Heart left ventricle (tissue), 16 donors: ENCODE measurements at regions not wholly inside any gene's neighbourhood (a gene's known extent, or its start where the extent isn't known, plus 50 kb on each side); places are given as distances from the start of the nearest gene placed in this dataset.
"Not testable (repeated sequence)": the region's sequence is repeated elsewhere in the genome, so short reads cannot be mapped to it uniquely, and the experiment has no call there.

Experiments
- ATAC-seq, 4 donors: fragments of 200-7000 bp; cut with Tn5 transposase; one replicate each; pipeline ENCODE4 v1.9.1; 2020 to 2022; ENCODE audit warnings: moderate library complexity in 4 of 4, mild to moderate bottlenecking in 3 of 4, moderate number of reproducible peaks in 1 of 4
- DNase-seq, 5 donors: peaks; one replicate each; pipeline ENCODE4 v3.0.0-alpha.2; 2020
- H3K27ac ChIP-seq, 12 donors: fragments of 200-600 bp; sonication (generic) in 4 of 12; one replicate each; pipeline versions ENCODE4 v1.5.0 to v1.8.0; 2016 to 2022; ENCODE audit warnings: mild to moderate bottlenecking in 2 of 12
- H3K27me3 ChIP-seq, 9 donors: fragments of 200-600 bp; sonication (generic) in 2 of 9; one replicate each; pipeline versions ENCODE4 v1.5.1 to v1.8.0; 2016 to 2022; ENCODE audit warnings: mild to moderate bottlenecking in 3 of 9
- H3K36me3 ChIP-seq, 9 donors: fragments of 200-600 bp; sonication (generic) in 2 of 9; one replicate each; pipeline versions ENCODE4 v1.5.0 to v1.8.0; 2018 to 2022; ENCODE audit warnings: mild to moderate bottlenecking in 2 of 9
- H3K4me1 ChIP-seq, 12 donors: fragments of 200-600 bp; sonication (generic) in 4 of 12; one replicate each; pipeline versions ENCODE4 v1.5.0 to v1.8.0; 2016 to 2022; ENCODE audit warnings: mild to moderate bottlenecking in 3 of 12
- H3K4me3 ChIP-seq, 12 donors: fragments of 200-600 bp; sonication (generic) in 4 of 12; one replicate each; pipeline versions ENCODE4 v1.5.0 to v1.8.0; 2017 to 2022; ENCODE audit warnings: mild to moderate bottlenecking in 9 of 12, moderate library complexity in 4 of 12
- H3K9me3 ChIP-seq, 12 donors: fragments of 200-600 bp; sonication (generic) in 4 of 12; one replicate each; pipeline versions ENCODE4 v1.5.0 to v1.8.0; 2016 to 2022; ENCODE audit warnings: mild to moderate bottlenecking in 1 of 12
- CTCF ChIP-seq, 12 donors: fragments of 200-600 bp; sonication (generic) in 4 of 12; IDR thresholded peaks; one replicate each; pipeline versions ENCODE4 v1.5.0 to v1.8.0; 2018 to 2022; ENCODE audit warnings: antibody characterized with exemption in 12 of 12, mild to moderate bottlenecking in 5 of 12
- POLR2A ChIP-seq, 2 donors: fragments of 450-650 bp; IDR thresholded peaks; one replicate each; pipeline ENCODE4 v1.6.1; 2017; ENCODE audit warnings: antibody characterized with exemption in 2 of 2, mild to moderate bottlenecking in 2 of 2, moderate library complexity in 2 of 2
- WGBS, 4 donors: extraction: QIAGEN DNeasy Blood & Tissue Kit in 2 of 4; methylation state at CpG; one replicate each; pipeline versions ENCODE4 v1.1.5 to v1.1.7; 2013 to 2018; 5-methylcytosine and 5-hydroxymethylcytosine counted together
- intact Hi-C, 10 donors: fragments of 100-400 bp; cut with DNase I; formaldehyde crosslinking; loops; one replicate each; pipeline versions ENCODE4 v1.11.1 to v1.14.2; 2022
- donor health status: ischemic (EF 13 %, LVEDD 7.1; RV severe dilation, severe dysfunction).
- donor health status: healthy with polysubstance abuse.
- donor health status: DM: no; HTN: yes; CAD: no.
- donor health status: DM: no; HTN: no; CAD: no.
- donor health status: ischemic (EF 25% LVEDD 6.9; RV normal size, moderate dysfunction).
- donor health status: ischemic (EF 25% LVEDD 5.7; RV mildly dilated, moderate dysfunction).
- donor health status: healthy.
- donor health status: DM: yes; HTN: yes; CAD: no.
- donor health status: ischemic (EF 35%, LVEDD 5.7; RV mildly dilated, moderate dysfunction).
- donor health status: nonischemic (EF 11% LVEDD 7.7; RV severe dilation, severe dysfunction).
- donor health status: DM: yes; HTN: yes; CAD: no.
- donor health status: PGD.
- donor health status: ischemic (EF 29% LVEDD 5.4; RV normal size, mild dysfunction).
- donor health status: nonischemic (EF 23%, LVEDD 6.1; RV moderate dilation, normal function).

GRCh38 chr17:70324031-70324430 lies 154.7 kb downstream of the KCNJ2 start:
- H3K27ac ChIP-seq, result no peak overlapping the region
- no peaks in the 10 kb centered on the region for H3K9me3 ChIP-seq
- intact Hi-C loops, result no loop called here
- no peaks in the 10 kb centered on the region for H3K36me3 ChIP-seq
- DNase-seq (no peak), ATAC-seq (no peak)
- TF ChIP-seq POLR2A (IDR thresholded peaks at IDR 0.05) (no peak), CTCF (IDR thresholded peaks at IDR 0.05) (no peak)
- H3K4me3 ChIP-seq, result no peak overlapping the region
- no peaks in the 10 kb centered on the region for H3K27me3 ChIP-seq
- WGBS, 4 donors, result 74 to 90% (median 82%) methylated on average over 1 of the region's 1 CpG
- peaks cover 0 to 10% (median 2%) of the 10 kb centered on the region in 12 donors for H3K4me1 ChIP-seq

DNA sequence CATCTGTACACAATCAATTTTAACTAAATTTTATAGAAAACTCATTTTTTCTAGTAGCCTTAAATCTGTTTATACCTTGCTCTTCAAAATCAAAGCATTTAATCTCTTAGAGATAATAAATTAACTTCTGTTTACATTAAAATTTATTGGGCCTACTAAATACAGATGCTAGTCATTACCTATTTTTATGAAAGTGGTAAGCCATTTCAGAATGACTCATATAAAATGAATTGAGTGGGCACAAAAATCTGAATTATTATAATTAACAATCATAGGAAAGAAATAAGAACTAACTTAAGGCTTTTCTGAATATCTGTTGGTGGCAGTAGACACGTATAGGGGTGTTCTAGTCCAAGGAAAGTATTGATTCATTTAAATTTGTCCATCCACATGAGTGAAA lies 157.9 kb downstream of the KCNJ2 start:
- TF ChIP-seq CTCF (IDR thresholded peaks at IDR 0.05) (no peak), POLR2A (IDR thresholded peaks at IDR 0.05) (no peak)
- no peak overlapping the region for H3K4me3 ChIP-seq
- H3K27me3 ChIP-seq, result no peaks in the 10 kb centered on the region
- no peak overlapping the region for H3K27ac ChIP-seq
- no peak for ATAC-seq
- 85 to 90% (median 89%) methylated on average over 1 of the region's 1 CpG for whole genome bisulfite sequencing, 4 donors
- intact Hi-C loops, result no loop called here
- H3K4me1 ChIP-seq, result no peaks in the 10 kb centered on the region
- H3K36me3 ChIP-seq, result no peaks in the 10 kb centered on the region
- no peaks in the 10 kb centered on the region for H3K9me3 ChIP-seq
- DNase-seq, result no peak

GRCh38 chr17:70327723-70328122 lies 158.4 kb downstream of the KCNJ2 start:
- intact Hi-C loops, result no loop called here
- H3K27me3 ChIP-seq, result no peaks in the 10 kb centered on the region

GRCh38 chr17:70329721-70330120 lies 160.4 kb downstream of the KCNJ2 start:
- Histone ChIP-seq H3K4me1 (no peaks in the 10 kb centered on the region), H3K4me3 (no peak overlapping the region), H3K36me3 (no peaks in the 10 kb centered on the region), H3K9me3 (no peaks in the 10 kb centered on the region), H3K27ac (no peak overlapping the region), H3K27me3 (no peaks in the 10 kb centered on the region)
- TF ChIP-seq CTCF (IDR thresholded peaks at IDR 0.05), result no peak
- 75 to 92% (median 85%) methylated on average over 2 of the region's 2 CpGs for WGBS, 4 donors
- intact Hi-C loops, result no loop called here
- DNase-seq (no peak), ATAC-seq (no peak)

More at GRCh38 chr17:70327723-70328122, 158.4 kb downstream of the KCNJ2 start:
- H3K4me1 ChIP-seq, result no peaks in the 10 kb centered on the region
- H3K36me3 ChIP-seq, result no peaks in the 10 kb centered on the region
- 45 to 51% (median 50%) methylated on average over 10 of the region's 10 CpGs for WGBS, 4 donors
- ATAC-seq, result no peak
- no peak overlapping the region for H3K4me3 ChIP-seq
- TF ChIP-seq POLR2A (IDR thresholded peaks at IDR 0.05) (no peak), CTCF (IDR thresholded peaks at IDR 0.05) (no peak)
- no peak overlapping the region for H3K27ac ChIP-seq
- DNase-seq, result no peak
- H3K9me3 ChIP-seq, result no peaks in the 10 kb centered on the region

GRCh38 chr17:70331066-70331465 lies 161.7 kb downstream of the KCNJ2 start:
- H3K36me3 ChIP-seq, intact Hi-C loops, H3K4me3 ChIP-seq, H3K27ac ChIP-seq, H3K4me1 ChIP-seq, ATAC-seq, DNase-seq, H3K27me3 ChIP-seq, H3K9me3 ChIP-seq: not testable (repeated sequence)
- WGBS, 4 donors, result 92 to 100% (median 100%) methylated on average over 1 of the region's 1 CpG
